Hepatocyte (in vitro differentiated cells): ENCODE measurements at regions not wholly inside any gene's neighbourhood (a gene's known extent, or its start where the extent isn't known, plus 50 kb on each side); places are given as distances from the start of the nearest gene placed in this dataset.

Source experiments
- DNase-seq: peaks from one replicate; pipeline ENCODE4 v3.0.0-alpha.2; 2016; ENCODE audit warnings: low spot score
- H2AFZ ChIP-seq: fragments of 200-600 bp; sonication (generic); 2 replicates; pipeline ENCODE4 v1.6.0; 2016; ENCODE audit warnings: antibody characterized with exemption, mild to moderate bottlenecking
- H3K27ac ChIP-seq: fragments of 200-600 bp; sonication (generic); 2 replicates; pipeline ENCODE4 v1.5.1; 2016; ENCODE audit warnings: mild to moderate bottlenecking
- H3K27me3 ChIP-seq: fragments of 200-600 bp; sonication (generic); 2 replicates; pipeline ENCODE4 v1.6.1; 2016
- H3K36me3 ChIP-seq: fragments of 200-600 bp; sonication (generic); replicated peaks from 2 replicates; pipeline ENCODE4 v1.5.1; 2016; ENCODE audit warnings: low read depth; ENCODE audit not compliant: insufficient read depth
- H3K4me1 ChIP-seq: fragments of 200-600 bp; sonication (generic); 2 replicates; pipeline ENCODE4 v1.5.1; 2016; ENCODE audit warnings: mild to moderate bottlenecking, moderate library complexity; ENCODE audit not compliant: insufficient read depth
- H3K4me2 ChIP-seq: fragments of 200-600 bp; sonication (generic); 2 replicates; pipeline ENCODE4 v1.6.0; 2016
- H3K4me3 ChIP-seq: fragments of 200-600 bp; sonication (generic); 2 replicates; pipeline ENCODE4 v1.5.1; 2016; ENCODE audit warnings: mild to moderate bottlenecking
- H3K79me2 ChIP-seq: fragments of 200-600 bp; sonication (generic); 2 replicates; pipeline ENCODE4 v1.6.0; 2017; ENCODE audit warnings: mild to moderate bottlenecking
- H3K9me2 ChIP-seq: fragments of 200-600 bp; sonication (generic); replicated peaks from 2 replicates; pipeline ENCODE4 v1.6.0; 2017; ENCODE audit warnings: mild to moderate bottlenecking; ENCODE audit not compliant: insufficient read depth
- H3K9me3 ChIP-seq: fragments of 200-600 bp; sonication (generic); 2 replicates; pipeline ENCODE4 v1.5.1; 2016; ENCODE audit warnings: low read depth, mild to moderate bottlenecking
- H4K20me1 ChIP-seq: fragments of 200-600 bp; sonication (generic); 2 replicates; pipeline ENCODE4 v1.6.0; 2016; ENCODE audit warnings: mild to moderate bottlenecking; ENCODE audit not compliant: insufficient read depth, poor library complexity, severe bottlenecking
- EZH2 ChIP-seq: fragments of 200-600 bp; sonication (generic); IDR thresholded peaks from 2 replicates; pipeline ENCODE4 v1.6.1; 2016; ENCODE audit warnings: antibody characterized with exemption, mild to moderate bottlenecking, borderline replicate concordance
- EZH2phosphoT487 ChIP-seq: fragments of 200-600 bp; sonication (generic); IDR thresholded peaks from one replicate; pipeline ENCODE4 v1.6.1; 2018; ENCODE audit warnings: antibody characterized with exemption, mild to moderate bottlenecking, low read depth, moderate library complexity; ENCODE audit not compliant: unreplicated experiment, severe bottlenecking
- whole genome bisulfite sequencing: methylation state at CpG from one replicate; pipeline ENCODE4 v1.1.6; 2016; ENCODE audit warnings: low lambda C conversion rate; ENCODE audit errors: missing lambda C conversion rate; 5-methylcytosine and 5-hydroxymethylcytosine counted together
- TF ChIP-seq, protein P1 (sequence below): fragments of 200-600 bp; sonication (generic); IDR thresholded peaks from 2 replicates; pipeline ENCODE4 v1.5.1; 2016; ENCODE audit warnings: antibody characterized with exemption, mild to moderate bottlenecking; ENCODE audit not compliant: poor library complexity

DNA sequence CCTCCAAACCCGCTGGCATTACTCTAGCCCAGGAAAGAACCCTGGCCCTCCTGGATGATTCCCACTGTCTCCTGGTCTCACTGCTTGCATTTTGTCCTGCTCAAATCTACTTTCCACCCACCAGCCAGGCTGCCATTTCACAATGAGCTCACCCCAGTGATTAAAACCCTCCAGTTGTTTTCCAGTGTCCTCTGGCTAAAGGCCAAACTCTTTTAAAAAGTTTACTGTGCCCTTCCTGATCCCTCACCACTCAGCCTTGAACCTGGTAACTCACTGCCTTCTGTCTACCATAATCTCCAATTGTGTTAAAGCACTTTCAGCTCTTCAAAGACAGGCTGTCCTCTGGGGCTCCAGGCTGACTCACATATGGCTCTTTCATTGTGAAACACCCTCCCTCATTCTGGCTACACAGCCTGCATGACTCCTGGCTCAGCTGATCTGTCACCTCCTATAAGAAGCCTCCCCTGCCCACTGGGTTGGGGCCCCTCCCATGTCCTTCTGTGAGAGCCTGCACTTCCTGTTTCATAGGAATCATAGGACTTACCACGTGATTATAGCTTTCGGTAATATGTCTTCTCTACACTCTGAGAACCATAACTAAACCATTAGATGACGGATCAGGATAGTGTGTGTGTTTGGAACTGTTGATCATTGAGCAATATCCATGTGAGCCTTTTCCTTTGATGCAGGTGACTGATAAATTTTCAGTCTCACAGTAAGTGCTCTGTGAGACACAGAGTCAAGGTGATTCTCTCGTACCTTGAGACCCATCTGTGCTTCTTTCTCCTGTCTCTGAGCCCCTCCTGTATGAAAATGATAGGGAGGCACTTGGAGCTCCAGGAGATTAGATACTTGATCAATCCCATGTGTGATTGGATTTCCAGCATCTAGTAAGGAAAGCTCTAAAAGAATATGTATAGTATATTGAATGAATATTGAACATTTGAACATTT lies 590.8 kb upstream of the ID2 start:
- Histone ChIP-seq H4K20me1 (no peaks in the 10 kb centered on the region), H3K9me2 (no peaks in the 10 kb centered on the region), H3K4me1 (peaks cover 16% of the 10 kb centered on the region), H3K9me3 (no peaks in the 10 kb centered on the region), H3K27ac (peak overlapping the region; percentile 74), H3K4me3 (no peak overlapping the region), H3K4me2 (no peak overlapping the region), H2AFZ (peak overlapping the region; percentile 15), H3K79me2 (no peaks in the 10 kb centered on the region), H3K27me3 (no peaks in the 10 kb centered on the region), H3K36me3 (no peaks in the 10 kb centered on the region)
- TF ChIP-seq, protein P1, sequence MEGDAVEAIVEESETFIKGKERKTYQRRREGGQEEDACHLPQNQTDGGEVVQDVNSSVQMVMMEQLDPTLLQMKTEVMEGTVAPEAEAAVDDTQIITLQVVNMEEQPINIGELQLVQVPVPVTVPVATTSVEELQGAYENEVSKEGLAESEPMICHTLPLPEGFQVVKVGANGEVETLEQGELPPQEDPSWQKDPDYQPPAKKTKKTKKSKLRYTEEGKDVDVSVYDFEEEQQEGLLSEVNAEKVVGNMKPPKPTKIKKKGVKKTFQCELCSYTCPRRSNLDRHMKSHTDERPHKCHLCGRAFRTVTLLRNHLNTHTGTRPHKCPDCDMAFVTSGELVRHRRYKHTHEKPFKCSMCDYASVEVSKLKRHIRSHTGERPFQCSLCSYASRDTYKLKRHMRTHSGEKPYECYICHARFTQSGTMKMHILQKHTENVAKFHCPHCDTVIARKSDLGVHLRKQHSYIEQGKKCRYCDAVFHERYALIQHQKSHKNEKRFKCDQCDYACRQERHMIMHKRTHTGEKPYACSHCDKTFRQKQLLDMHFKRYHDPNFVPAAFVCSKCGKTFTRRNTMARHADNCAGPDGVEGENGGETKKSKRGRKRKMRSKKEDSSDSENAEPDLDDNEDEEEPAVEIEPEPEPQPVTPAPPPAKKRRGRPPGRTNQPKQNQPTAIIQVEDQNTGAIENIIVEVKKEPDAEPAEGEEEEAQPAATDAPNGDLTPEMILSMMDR, result no peak
- TF ChIP-seq EZH2phosphoT487 (no peak), EZH2 (no peak)
- DNase-seq, result peak; percentile 90
- WGBS, result 76% methylated on average over 5 of the region's 5 CpGs

DNA sequence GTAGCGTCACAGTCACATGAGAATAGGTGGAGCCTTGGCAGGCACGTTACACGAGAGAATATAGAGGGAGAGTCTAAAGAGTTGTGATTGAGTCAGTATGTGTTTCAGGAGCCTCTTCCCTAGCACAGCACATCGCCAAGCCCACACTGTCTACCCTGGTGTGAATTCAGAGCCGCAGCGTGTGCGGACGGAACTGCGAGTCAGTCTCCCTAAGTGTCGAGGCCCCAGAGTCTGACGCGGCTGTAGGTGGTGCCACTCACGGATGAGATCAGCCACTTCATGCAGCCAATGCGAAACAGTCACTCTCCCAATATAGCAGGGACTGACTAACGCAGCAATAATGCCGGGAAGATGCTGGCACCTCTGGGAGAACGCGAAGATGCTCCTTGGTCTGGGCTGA lies 587.3 kb upstream of the ID2 start:
- no peaks in the 10 kb centered on the region for H3K9me2 ChIP-seq
- no peak overlapping the region for H3K27ac ChIP-seq
- WGBS, result 91% methylated on average over 18 of the region's 18 CpGs
- no peak overlapping the region for H2AFZ ChIP-seq
- no peaks in the 10 kb centered on the region for H3K9me3 ChIP-seq
- TF ChIP-seq, protein P1, result no peak
- TF ChIP-seq EZH2phosphoT487 (no peak), EZH2 (no peak)
- no peak overlapping the region for H3K4me3 ChIP-seq
- H4K20me1 ChIP-seq, result no peaks in the 10 kb centered on the region
- peaks cover 9% of the 10 kb centered on the region for H3K4me1 ChIP-seq
- H3K79me2 ChIP-seq, result no peaks in the 10 kb centered on the region
- no peaks in the 10 kb centered on the region for H3K36me3 ChIP-seq
- DNase-seq, result no peak
- no peak overlapping the region for H3K4me2 ChIP-seq
- H3K27me3 ChIP-seq, result no peaks in the 10 kb centered on the region

DNA sequence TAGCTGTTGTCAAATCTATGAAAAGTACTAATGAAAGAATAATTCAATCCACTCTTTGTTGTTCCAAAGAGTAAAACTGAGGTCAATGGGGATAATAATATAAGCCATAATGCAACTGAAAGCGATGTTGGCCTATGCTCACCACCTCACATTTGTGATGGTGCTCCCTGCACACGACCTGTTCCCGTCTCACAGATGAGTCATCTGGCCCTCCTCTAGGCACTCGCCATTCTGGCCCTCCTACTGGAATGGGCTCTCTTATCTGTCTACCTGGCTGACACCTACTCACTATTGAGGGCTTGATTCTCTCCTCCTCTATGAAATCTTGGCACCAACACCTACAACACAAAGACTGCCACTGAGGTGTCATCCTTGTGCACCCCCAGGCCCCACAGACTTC lies 585.9 kb upstream of the ID2 start:
- Histone ChIP-seq H3K27ac (no peak overlapping the region), H3K9me3 (no peaks in the 10 kb centered on the region), H2AFZ (no peak overlapping the region), H4K20me1 (no peaks in the 10 kb centered on the region), H3K9me2 (no peaks in the 10 kb centered on the region), H3K4me3 (no peak overlapping the region), H3K27me3 (no peaks in the 10 kb centered on the region), H3K4me1 (no peaks in the 10 kb centered on the region), H3K36me3 (no peaks in the 10 kb centered on the region), H3K4me2 (no peak overlapping the region), H3K79me2 (no peaks in the 10 kb centered on the region)
- TF ChIP-seq EZH2, result no peak
- WGBS, result 84% methylated on average over 4 of the region's 4 CpGs
- no peak for DNase-seq

DNA sequence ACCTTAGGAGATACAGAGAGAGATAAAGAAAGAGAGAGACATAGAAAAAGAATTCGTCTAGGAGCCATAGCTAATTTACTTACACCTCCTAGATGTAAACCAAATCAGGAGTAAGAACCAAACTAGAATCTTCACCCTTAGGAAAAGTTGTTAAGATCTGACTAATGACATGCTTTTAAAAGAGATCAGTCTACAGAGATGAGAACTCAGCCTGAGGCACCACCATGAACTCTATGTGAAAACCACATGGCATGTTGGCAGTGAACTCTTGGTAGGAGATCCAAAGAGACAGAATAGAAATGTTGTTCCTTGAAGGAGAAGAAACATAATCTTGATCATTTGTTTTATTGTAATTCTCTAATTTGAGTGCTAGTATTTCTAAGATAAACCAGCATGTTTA lies 585.4 kb upstream of the ID2 start:
- DNase-seq, result no peak
- Histone ChIP-seq H3K36me3 (no peaks in the 10 kb centered on the region), H3K4me3 (no peak overlapping the region), H3K79me2 (no peaks in the 10 kb centered on the region), H3K4me1 (peaks cover under 1% of the 10 kb centered on the region), H3K9me3 (no peaks in the 10 kb centered on the region), H3K4me2 (no peak overlapping the region), H3K27ac (no peak overlapping the region), H3K27me3 (no peaks in the 10 kb centered on the region), H3K9me2 (no peaks in the 10 kb centered on the region), H2AFZ (no peak overlapping the region), H4K20me1 (no peaks in the 10 kb centered on the region)
- WGBS, result 88% methylated on average over 1 of the region's 1 CpG
- TF ChIP-seq EZH2phosphoT487 (no peak), EZH2 (no peak)
- TF ChIP-seq, protein P1, result no peak
